Mucosa of gallbladder (tissue), 1 donor: ENCODE measurements at regions not wholly inside any gene's neighbourhood (a gene's known extent, or its start where the extent isn't known, plus 50 kb on each side); places are given as distances from the start of the nearest gene placed in this dataset.

ENCODE experiments used
- DNase-seq: peaks from one replicate; pipeline ENCODE4 v3.0.0-alpha.2; 2020; ENCODE audit warnings: low spot score
- donor health status: DM: no; HTN: no; CAD: no.

DNA sequence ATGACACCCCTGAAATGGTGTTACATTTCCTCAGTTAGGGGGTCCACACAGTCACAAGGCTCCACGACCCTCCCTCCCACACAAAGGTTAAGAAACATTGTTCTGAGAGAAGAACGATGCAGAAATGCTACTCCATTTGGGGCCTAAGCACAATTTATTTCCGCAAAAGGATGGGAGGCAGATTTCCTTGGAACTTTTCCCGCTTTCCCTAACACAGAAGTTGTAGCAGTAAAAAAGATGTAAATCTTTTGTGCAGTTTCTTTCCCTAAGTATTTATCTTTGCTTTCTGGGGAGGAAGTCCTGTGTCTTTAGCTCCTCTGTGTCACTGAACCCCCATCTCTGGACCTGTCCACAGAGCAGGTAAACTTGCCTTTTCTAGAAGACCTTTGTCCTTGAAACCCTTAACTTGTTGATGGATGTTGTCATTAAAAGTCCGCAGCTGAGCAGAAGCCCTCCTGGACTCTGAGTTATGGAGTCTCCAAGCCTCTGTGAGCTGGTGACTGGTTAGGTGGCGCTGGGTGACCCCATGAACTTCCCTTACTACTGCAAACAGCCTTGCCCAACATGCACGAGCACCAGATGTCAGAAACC is 67.2 kb upstream of the SHISA3 start:
- no peak for DNase-seq

DNA sequence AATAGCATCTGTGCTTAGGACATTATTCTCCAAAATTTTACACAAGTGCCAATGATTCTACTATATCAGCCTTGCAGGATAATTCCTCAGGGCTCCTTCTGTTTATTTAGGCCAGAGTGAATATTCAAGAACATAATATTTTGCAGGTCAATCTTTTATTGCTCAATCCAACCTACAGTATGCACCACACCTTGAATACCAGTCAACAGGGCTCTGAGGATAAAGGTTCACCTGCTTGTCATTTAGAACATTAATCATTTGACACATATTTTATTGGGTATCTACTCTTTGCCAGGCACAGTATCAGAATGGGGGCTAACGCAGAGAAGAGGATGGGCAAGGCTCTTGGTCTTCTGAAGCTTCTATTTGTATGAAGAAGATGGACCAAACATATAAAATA is 66.2 kb upstream of the SHISA3 start:
- DNase-seq, result no peak

DNA sequence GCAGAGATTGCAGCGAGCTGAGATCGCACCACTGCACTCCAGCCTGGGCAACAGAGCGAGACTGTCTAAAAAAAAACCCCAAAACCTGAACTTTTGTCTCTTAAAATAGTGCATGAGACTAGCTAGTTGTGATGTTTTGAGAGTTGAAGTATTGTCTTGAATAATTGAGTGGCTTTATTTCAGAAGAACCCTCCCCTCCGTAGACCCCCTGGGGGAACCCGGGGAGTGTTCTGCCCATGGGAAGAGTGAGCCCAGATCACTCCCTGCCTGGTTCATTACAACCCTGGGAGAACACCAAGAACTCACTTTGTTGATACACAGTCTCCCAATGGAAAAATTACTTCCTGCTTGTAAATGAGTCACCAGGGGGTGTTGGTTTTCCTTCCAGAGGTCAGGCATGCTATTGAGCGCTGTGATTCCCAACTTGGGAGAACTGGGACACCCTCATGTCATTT is 65.3 kb upstream of the SHISA3 start:
- DNase-seq, result no peak

DNA sequence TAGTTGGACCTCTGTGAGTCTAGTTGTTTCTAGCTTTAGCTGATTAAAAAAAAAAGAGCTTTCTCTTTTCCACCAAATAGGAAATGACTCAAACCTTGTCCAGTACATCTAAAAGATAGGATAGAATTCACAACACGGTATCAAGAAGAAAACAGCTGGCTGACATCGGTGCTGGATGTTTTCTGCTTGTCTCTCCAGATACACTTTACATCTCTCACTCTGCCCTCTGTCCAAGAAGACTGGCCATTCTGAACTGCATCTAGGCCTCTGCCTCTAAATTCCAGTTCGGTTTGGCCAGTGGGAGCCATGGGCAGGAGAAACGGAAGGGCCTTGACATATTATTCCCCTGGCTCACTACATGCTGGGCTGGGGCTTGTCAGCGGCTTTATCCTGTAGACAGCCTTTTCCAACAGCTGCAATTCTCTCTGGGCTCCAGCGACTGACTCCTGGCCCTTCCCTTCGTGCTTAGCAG is 57.3 kb upstream of the SHISA3 start:
- no peak for DNase-seq

DNA sequence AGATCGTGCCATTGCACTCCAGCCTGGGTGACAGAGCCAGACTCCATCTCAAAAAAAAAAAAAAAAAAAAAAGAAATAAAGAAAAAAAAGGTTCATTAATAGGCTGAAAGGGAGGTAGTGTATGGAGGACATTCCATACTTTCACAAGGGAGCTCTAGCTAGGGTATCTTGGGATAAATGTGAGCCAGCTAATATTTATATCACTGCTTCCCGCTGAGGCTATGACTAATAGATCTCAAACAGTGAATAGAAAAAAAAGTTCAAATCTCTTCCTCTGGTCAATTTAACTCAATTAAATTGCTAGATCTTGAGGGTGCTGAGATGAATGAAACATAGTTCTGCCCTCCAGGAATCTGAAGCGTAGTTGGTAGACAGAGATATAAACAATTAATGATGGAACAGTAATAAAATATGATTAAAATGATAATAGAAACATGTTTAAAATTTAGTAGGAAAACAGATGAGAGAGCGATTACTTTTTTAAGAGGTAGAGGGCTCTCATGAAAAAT is 55.7 kb upstream of the SHISA3 start:
- no peak for DNase-seq

DNA sequence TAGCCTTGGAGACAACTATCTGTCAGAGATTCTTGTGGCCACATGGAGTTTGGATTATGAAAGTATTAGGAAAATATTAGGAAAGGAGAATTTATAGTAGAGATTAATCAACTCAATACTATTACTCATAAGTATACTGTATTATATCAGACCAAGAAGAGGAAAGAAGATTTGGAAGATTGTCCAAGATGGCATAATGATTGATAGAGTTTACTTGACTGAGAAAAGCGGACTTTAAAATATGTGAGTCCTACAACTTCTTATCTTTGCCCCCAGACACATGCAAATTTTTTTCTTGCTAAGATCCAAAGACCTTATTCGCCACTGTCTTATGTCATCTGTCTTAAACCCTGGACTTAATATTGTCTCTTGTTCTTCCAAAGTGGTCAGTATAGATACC is 54.8 kb upstream of the SHISA3 start:
- no peak for DNase-seq

DNA sequence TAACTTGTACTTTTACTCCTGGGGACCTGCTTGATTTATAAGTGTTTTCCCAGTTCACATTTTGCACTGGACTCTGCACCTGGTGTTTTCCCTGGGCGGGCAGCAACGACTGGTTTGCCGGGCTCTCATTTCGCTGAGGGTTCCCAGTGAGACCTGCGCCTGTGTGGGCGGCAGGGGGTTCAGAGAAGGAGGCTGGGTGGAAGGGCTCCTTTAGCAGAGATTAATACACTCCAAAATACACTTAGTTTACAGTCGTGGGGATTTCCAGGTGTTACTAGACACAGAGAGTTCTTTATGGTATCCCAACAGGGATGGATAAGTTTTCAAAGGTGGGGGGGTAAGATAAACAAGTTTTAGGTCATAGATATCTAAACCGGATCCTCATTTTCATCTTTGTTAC is 53.0 kb upstream of the SHISA3 start:
- no peak for DNase-seq

DNA sequence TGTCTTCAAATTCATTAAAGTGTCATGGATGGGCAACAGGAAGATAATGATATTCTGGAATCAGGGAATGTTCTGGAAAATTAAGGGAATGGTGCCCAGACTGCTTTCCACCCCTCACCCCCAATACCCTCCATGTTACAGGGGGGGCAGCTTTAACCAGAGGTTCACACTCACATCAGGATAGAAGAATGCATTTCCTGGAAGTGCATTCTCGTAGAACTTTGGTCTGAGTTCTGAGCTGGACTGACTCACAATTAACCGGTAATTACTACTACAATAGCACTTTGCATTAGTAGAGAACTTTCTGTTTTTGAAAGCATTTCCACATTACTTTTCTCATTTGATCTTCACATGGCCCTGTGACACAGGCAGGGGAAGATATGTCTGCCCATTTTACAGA is 52.5 kb upstream of the SHISA3 start:
- no peak for DNase-seq

DNA sequence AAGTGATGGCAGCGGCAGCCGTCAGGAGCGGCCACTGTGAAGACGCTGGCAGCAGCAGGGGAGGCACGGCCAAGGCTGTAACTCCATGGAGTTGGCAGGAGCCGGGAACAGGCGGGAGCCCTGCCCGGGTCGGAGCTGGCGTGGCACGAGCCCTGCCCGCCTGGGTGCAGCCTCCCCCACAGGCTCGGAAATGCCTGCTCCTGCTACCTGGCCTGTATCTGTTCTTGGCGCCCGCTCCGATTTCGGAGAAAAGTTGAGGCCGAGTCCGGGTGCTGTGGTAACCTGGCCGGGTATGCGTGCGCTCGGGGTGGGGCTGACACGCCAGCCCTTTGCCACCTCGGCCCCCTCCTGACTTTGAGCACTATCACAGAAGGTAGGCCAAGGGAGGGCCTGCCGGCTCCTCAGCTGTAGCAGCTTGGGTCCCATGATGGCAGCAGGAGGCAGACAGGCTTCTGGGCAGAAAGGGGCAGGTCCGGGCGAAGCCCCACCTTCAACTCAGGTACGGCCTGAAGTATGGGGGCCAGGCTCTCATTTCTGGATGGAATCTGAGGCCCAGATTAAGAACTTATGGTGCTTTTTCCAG is 51.2 kb upstream of the SHISA3 start:
- no peak for DNase-seq

DNA sequence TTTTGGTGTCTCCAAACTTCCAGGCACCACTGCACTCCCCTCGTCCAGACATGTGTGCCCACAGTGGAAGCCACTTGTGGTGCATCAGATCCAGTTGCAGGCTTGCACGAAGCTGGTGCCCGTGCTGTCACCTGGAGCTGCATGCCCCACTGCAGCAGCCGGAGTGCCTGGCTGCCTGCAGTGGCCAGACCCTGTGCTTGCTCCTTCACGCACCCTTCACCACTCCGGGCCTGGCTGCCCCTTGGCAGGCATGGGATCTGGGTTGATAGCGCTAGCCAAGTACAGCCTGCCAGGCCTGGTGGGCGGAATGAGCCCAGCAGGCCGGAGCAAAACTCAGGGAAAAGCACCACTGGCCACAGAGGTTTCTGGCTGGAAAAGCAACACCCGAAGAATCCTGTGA is 50.2 kb upstream of the SHISA3 start:
- DNase-seq, result no peak
